GM21786 (cell line): ENCODE measurements at regions not wholly inside any gene's neighbourhood (a gene's known extent, or its start where the extent isn't known, plus 50 kb on each side); places are given as distances from the start of the nearest gene placed in this dataset.

Experiments used
- ATAC-seq: cut with Tn5 transposase; IDR thresholded peaks from one replicate; pipeline ENCODE4 v1.9.1; 2021; ENCODE audit not compliant: unreplicated experiment

GRCh38 chr3:182052332-182052731 lies 340.6 kb downstream of the SOX2 start:
- no peak for ATAC-seq

- ATAC-seq: no peak
These were observed 341.0 kb downstream of the SOX2 start for GRCh38 chr3:182052757-182053156.

- ATAC-seq: no peak
These were observed 346.8 kb downstream of the SOX2 start for GRCh38 chr3:182058488-182058887.

GRCh38 chr3:182063742-182064141 lies 352.0 kb downstream of the SOX2 start:
- no peak for ATAC-seq

- ATAC-seq: no peak
These were observed 355.7 kb downstream of the SOX2 start for GRCh38 chr3:182067423-182067822.

- ATAC-seq: no peak
These were observed 366.6 kb downstream of the SOX2 start for GRCh38 chr3:182078316-182078715.

- no peak for ATAC-seq
These were observed 367.2 kb downstream of the SOX2 start for GRCh38 chr3:182078929-182079328.

- ATAC-seq: no peak
These were observed 369.4 kb downstream of the SOX2 start for GRCh38 chr3:182081096-182081495.

GRCh38 chr3:182083112-182083511 lies 371.4 kb downstream of the SOX2 start:
- ATAC-seq: no peak

GRCh38 chr3:182092662-182093262 lies 381.0 kb downstream of the SOX2 start:
- ATAC-seq: no peak

- ATAC-seq: no peak
These were observed 382.6 kb downstream of the SOX2 start for GRCh38 chr3:182094321-182094720.

- ATAC-seq: no peak
These were observed 393.2 kb downstream of the SOX2 start for GRCh38 chr3:182104881-182105280.

- no peak for ATAC-seq
These were observed 394.1 kb downstream of the SOX2 start for GRCh38 chr3:182105875-182106274.

GRCh38 chr3:182108371-182108770 lies 396.6 kb downstream of the SOX2 start:
- no peak for ATAC-seq

GRCh38 chr3:182111967-182112366 lies 400.2 kb downstream of the SOX2 start:
- no peak for ATAC-seq

- no peak for ATAC-seq
These were observed 403.7 kb downstream of the SOX2 start for GRCh38 chr3:182115328-182116015.

- ATAC-seq: no peak
These were observed 404.7 kb downstream of the SOX2 start for GRCh38 chr3:182116386-182116785.

GRCh38 chr3:182117131-182117530 lies 405.4 kb downstream of the SOX2 start:
- ATAC-seq: no peak

GRCh38 chr3:182117583-182117982 lies 405.9 kb downstream of the SOX2 start:
- ATAC-seq: no peak

GRCh38 chr3:182118066-182118465 lies 406.3 kb downstream of the SOX2 start:
- no peak for ATAC-seq

- no peak for ATAC-seq
These were observed 409.7 kb downstream of the SOX2 start for GRCh38 chr3:182121401-182121800.

GRCh38 chr3:182122779-182123178 lies 411.1 kb downstream of the SOX2 start:
- ATAC-seq: no peak

GRCh38 chr3:182124187-182124586 lies 412.5 kb downstream of the SOX2 start:
- no peak for ATAC-seq
